Keratinocyte (primary cell): ENCODE measurements at regions not wholly inside any gene's neighbourhood (a gene's known extent, or its start where the extent isn't known, plus 50 kb on each side); places are given as distances from the start of the nearest gene placed in this dataset.

Experiments
- DNase-seq: peaks from one replicate; pipeline ENCODE4 v3.0.0-alpha.2; 2011; ENCODE audit warnings: low read depth, missing footprints, low spot score
- FAIRE-seq: peaks from 2 replicates; lab custom pipeline; 2011; peaks lifted over from hg19 to GRCh38; lab: Jason Lieb, UNC
- H2AFZ ChIP-seq: 2 replicates; pipeline ENCODE4 v1.6.0; 2012; ENCODE audit warnings: low read length, control low read depth, inconsistent platforms; ENCODE audit not compliant: control insufficient read depth
- H3K27ac ChIP-seq: 2 replicates; pipeline ENCODE4 v1.5.1; 2011; ENCODE audit warnings: low read length; ENCODE audit not compliant: control insufficient read depth, insufficient read depth
- H3K27me3 ChIP-seq: 3 replicates; pipeline ENCODE4 v1.6.0; 2011; ENCODE audit warnings: low read length; ENCODE audit not compliant: control insufficient read depth, insufficient read depth; ENCODE audit errors: extremely low read depth
- H3K36me3 ChIP-seq, 2 experiments: 2 replicates in 1 of 2; 3 replicates in 1 of 2; pipeline ENCODE4 v1.5.1; 2011; ENCODE audit warnings: low read length in 2 of 2, mild to moderate bottlenecking in 1 of 2; ENCODE audit not compliant: control insufficient read depth in 2 of 2, insufficient read depth in 2 of 2; ENCODE audit errors: extremely low read depth in 1 of 2
- H3K4me1 ChIP-seq: 3 replicates; pipeline ENCODE4 v1.5.1; 2011; ENCODE audit warnings: low read length; ENCODE audit not compliant: control insufficient read depth, insufficient read depth; ENCODE audit errors: extremely low read depth
- H3K4me2 ChIP-seq: 3 replicates; pipeline ENCODE4 v1.6.0; 2011; ENCODE audit warnings: low read depth, low read length; ENCODE audit not compliant: control insufficient read depth, insufficient read depth; ENCODE audit errors: extremely low read depth
- H3K4me3 ChIP-seq, 3 experiments: fragments of 200-600 bp in 1 of 3; sonication (generic) in 1 of 3; 2 replicates in 2 of 3; 3 replicates in 1 of 3; pipeline ENCODE4 v1.5.1; 2011 to 2016; ENCODE audit warnings: low read length in 3 of 3, mild to moderate bottlenecking in 3 of 3, control low read depth in 2 of 3, inconsistent platforms in 1 of 3, low read depth in 1 of 3, mixed read lengths in 1 of 3, mixed run types in 1 of 3, moderate library complexity in 1 of 3; ENCODE audit not compliant: control insufficient read depth in 2 of 3, insufficient read depth in 2 of 3; ENCODE audit errors: extremely low read depth in 1 of 3
- H3K79me2 ChIP-seq: 2 replicates; pipeline ENCODE4 v1.6.0; 2012; ENCODE audit warnings: low read length; ENCODE audit not compliant: control insufficient read depth, insufficient read depth
- H3K9ac ChIP-seq: 3 replicates; pipeline ENCODE4 v1.6.0; 2011; ENCODE audit warnings: low read length; ENCODE audit not compliant: control insufficient read depth, insufficient read depth; ENCODE audit errors: extremely low read depth
- H3K9me1 ChIP-seq: 3 replicates; pipeline ENCODE4 v1.6.0; 2011; ENCODE audit warnings: low read length; ENCODE audit not compliant: control insufficient read depth, insufficient read depth; ENCODE audit errors: extremely low read depth
- H3K9me3 ChIP-seq: 2 replicates; pipeline ENCODE4 v1.5.1; 2012; ENCODE audit warnings: low read depth, low read length; ENCODE audit not compliant: control insufficient read depth
- H4K20me1 ChIP-seq: 3 replicates; pipeline ENCODE4 v1.6.0; 2011; ENCODE audit warnings: low read length; ENCODE audit not compliant: control insufficient read depth, insufficient read depth; ENCODE audit errors: extremely low read depth
- CTCF ChIP-seq, 3 experiments: IDR thresholded peaks in 1 of 3; conservative IDR thresholded peaks in 1 of 3; optimal IDR thresholded peaks in 1 of 3; 2 replicates in 2 of 3; 3 replicates in 1 of 3; pipeline versions ENCODE3 to v1.5.1; 2011; ENCODE audit warnings: low read length in 3 of 3, mild to moderate bottlenecking in 3 of 3, moderate library complexity in 2 of 3, control low read depth in 1 of 3, inconsistent platforms in 1 of 3; ENCODE audit not compliant: insufficient read depth in 2 of 3; ENCODE audit errors: extremely low read depth in 1 of 3
- EZH2 ChIP-seq: IDR thresholded peaks from one replicate; pipeline ENCODE4 v1.6.1; 2012; ENCODE audit warnings: inconsistent platforms, mild to moderate bottlenecking, low read length, moderate library complexity
- dilution Hi-C: fragments of 300-500 bp; cut with MboI; formaldehyde crosslinking; loops from one replicate; pipeline ENCODE4 v1.7.0; 2020; ENCODE audit warnings: low sequenced_read_pairs; ENCODE audit not compliant: extremely low pct_ligation_motif_present

- no peak for DNase-seq
- Histone ChIP-seq H3K9me3 (peaks cover 2% of the 10 kb centered on the region), H3K4me2 (no peak overlapping the region), H3K27ac (no peak overlapping the region), H4K20me1 (no peaks in the 10 kb centered on the region), H3K27me3 (no peaks in the 10 kb centered on the region), H3K4me3 (no peak overlapping the region), H3K4me1 (no peaks in the 10 kb centered on the region), H2AFZ (no peak overlapping the region), H3K9ac (no peak overlapping the region), H3K79me2 (no peaks in the 10 kb centered on the region), H3K36me3 (no peaks in the 10 kb centered on the region), H3K9me1 (no peaks in the 10 kb centered on the region)
- dilution Hi-C loops, result no loop called here
- FAIRE-seq, result no peak
- TF ChIP-seq EZH2 (no peak), CTCF (optimal IDR thresholded peaks at IDR 0.05 in 1 of 3, IDR thresholded peaks at IDR 0.05 in 1 of 3, conservative IDR thresholded peaks at IDR 0.05 in 1 of 3; ENCODE audit: extremely low read depth in 1 of 3, insufficient read depth in 2 of 3, low read length in 3 of 3) (no peak)
These were observed 751.8 kb upstream of the CBLB start for GRCh38 chr3:106620646-106621045.

GRCh38 chr3:106624154-106624553, 753.1 kb upstream of the CCDC54 start:
- Histone ChIP-seq H3K36me3 (no peaks in the 10 kb centered on the region), H3K9ac (no peak overlapping the region), H3K9me1 (no peaks in the 10 kb centered on the region), H3K27me3 (no peaks in the 10 kb centered on the region), H3K27ac (no peak overlapping the region), H3K4me1 (no peaks in the 10 kb centered on the region), H3K4me2 (no peak overlapping the region), H3K9me3 (peaks cover 2% of the 10 kb centered on the region), H2AFZ (no peak overlapping the region), H4K20me1 (no peaks in the 10 kb centered on the region), H3K4me3 (no peak overlapping the region), H3K79me2 (no peaks in the 10 kb centered on the region)
- FAIRE-seq (no peak), DNase-seq (no peak)
- TF ChIP-seq CTCF (optimal IDR thresholded peaks at IDR 0.05 in 1 of 3, IDR thresholded peaks at IDR 0.05 in 1 of 3, conservative IDR thresholded peaks at IDR 0.05 in 1 of 3; ENCODE audit: extremely low read depth in 1 of 3, insufficient read depth in 2 of 3, low read length in 3 of 3) (no peak), EZH2 (no peak)
- dilution Hi-C loops, result no loop called here
